Skin of body (tissue), 1 donor: ENCODE measurements at regions not wholly inside any gene's neighbourhood (a gene's known extent, or its start where the extent isn't known, plus 50 kb on each side); places are given as distances from the start of the nearest gene placed in this dataset.
"Not testable (repeated sequence)": the region's sequence is repeated elsewhere in the genome, so short reads cannot be mapped to it uniquely, and the experiment has no call there.

ENCODE experiments used
- DNase-seq: peaks from one replicate; lab custom pipeline; 2025; lab: John Stamatoyannopoulos, UW

DNA sequence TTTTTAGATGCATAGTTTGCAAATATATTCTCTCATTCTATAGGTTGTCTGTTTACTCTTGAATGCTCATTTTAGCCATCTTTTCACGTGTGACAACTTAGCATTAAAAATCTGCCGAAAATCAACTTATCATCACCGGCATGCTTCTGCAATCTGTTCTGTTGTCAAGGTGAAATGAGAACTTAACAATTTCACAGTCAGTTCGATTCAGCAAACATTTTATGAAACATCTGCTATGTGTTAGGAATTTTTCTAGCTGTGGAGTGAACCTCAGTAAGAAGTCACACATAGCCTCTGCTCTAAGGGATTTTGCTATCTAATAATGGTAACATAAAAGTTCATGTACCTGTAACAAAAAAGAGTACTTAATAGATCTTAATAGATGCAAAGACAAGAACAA is 256.1 kb downstream of the ZWINT start:
- no peak for DNase-seq

DNA sequence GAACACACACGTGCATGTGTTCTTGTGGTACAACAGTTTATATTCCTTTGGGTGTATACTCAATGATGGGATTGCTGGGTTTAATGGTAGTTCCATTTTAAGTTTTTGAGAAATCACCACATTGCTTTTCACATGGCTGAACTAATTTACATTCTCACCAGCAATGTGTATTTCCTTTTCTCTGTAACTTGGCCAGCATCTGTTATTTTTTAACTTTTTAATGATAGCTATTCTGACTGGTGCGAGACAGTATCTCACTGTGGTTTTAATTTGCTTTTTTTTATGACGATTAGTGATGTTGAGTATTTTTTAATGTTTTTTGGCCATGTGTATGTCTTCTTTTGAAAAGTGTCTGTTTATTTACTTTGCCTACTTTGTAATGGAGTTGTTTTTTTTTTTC is 256.6 kb downstream of the ZWINT start:
- no peak for DNase-seq

DNA sequence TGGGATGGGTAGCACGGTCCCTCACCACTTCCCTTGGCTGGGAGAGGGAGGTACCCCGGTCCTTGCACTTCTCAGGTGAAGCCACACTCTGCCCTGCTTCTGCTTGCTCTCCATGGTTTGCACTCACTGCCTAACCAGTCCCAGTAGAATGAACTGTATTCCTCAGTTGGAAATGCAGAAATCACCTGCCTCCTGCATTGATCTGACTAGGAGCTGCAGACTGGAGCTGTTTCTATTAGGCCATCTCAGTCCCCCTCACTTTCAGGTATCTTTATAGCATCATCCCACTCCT is 264.9 kb downstream of the ZWINT start:
- no peak for DNase-seq

DNA sequence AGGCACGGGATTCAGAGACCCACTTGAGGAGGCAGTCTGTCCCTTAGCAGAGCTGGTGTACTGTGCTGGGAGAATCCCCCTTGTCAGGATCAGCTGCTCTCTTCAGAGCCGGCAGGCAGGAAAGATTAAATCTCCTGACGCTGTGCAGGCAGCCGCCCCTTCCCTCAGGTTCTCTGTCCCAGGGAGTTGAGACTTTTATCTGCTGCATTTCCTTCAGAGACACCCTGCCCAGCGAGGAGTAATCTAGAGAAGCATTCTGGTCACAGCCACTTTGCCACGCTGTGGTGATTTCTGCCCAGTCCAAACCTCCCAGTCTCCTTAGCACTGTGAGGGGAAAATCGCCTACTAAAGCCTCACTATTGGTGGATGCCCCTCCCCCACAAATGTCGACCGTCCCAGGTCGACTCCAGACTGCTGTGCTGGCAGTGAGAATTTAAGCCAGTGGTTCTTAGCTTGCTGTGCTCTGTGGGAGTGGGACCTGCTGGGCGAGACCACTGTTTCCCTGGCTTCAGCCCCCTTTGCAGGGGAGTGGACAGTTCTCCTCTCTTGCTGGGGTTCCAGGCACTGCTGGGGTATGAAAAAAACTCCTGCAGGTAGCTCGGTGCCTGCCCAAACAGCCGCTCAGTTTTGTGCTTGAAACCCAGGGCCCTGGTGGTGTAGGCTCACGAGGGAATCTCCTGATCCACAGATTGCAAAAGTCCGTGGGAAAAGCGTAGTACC is 265.4 kb downstream of the ZWINT start:
- no peak for DNase-seq

DNA sequence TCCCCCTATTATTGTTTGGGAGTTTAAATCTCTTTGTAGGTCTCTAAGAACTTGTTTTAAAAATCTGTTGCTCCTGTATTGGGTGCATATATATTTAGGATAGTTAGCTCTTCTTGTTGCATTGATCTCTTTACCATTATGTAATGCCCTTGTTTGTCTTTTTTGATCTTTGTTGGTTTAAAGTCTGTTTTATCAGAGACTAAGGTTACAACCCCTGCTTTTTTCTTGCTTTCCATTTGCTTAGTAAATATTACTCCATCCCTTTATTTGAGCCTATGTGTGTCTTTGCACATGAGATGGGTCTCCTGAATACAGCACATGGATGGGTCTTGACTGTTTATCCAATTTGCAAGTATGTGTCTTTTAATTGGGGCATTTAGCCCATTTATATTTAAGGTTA is 267.4 kb downstream of the ZWINT start:
- DNase-seq, result not testable (repeated sequence)

DNA sequence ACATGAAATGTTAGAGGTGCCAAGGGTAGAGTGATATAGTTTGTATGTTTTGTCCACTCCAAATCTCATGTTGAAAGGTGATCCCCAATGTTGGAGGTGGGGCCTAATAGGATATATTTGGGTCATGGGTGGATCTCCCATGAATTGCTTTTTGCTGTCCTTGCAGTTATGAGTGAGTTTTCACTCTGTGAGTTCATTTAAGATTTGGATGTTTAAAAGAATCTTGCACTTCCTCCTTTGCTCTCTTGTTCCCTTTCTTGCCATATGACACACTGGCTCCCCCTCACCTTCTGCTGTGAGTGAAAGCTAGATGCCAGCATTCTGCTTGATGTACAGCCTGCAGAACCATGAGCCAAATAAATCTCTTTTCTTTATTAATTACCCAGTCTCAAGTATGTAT is 269.2 kb downstream of the ZWINT start:
- DNase-seq, result no peak

DNA sequence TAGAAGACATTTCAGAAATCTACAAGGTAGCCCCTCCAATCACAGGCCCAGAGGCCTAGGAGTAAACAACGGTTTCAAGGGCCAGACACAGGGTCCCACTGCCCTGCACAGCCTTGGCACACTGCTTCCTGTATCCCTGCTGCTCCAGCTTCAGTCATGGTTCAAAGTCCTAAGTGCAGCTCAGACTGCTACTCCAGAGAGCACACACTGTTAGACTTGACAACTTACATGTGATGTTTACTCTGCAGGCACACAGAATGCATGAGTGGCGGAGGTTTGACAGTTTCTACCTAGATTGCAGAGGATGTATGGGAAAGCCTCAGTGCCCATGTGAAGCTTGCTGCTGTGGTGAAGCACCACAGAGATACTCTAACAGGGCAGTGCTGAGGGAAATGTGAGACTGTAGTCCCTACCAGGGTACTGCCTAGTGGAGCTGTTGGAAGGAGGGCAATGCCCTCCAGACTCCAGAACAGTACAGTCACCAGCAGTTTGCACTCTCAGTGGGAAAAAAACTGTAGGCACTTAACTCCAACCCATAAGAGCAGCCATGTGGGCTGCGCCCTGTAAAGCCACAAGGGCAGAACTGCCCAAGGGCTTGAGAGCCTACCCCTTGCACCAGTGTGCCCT is 270.0 kb downstream of the ZWINT start:
- no peak for DNase-seq

DNA sequence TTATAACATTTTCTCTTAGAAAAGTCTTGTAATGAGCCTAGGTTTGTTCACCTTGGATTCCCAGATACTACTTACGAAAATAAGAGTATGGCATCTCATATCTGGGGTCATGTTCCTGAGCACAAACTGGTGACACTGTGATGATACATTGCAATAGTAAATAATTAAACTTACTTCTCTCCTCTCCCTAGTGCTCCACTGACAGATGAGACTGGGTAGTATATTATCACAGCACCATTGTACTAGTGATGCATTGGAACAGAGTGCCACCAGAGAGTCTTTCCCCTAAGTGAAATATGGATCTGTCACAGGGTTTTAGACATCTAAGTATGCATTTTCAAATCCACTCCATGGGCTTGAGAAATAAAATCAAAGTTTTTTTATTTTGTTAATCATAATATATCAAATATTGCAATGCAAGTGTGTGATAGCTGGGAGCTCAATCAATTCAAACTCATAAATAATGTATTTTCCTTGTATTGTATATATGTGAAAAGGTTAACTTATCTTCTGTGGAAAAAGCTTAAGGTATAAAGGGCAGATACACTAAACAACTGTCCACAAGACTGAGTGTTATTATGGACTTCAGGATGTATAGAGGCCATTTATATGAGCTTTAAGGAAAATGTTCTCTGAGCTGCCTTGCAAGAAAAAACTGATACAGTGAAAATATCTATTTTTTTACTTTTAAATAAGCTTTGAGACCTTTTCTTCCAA is 275.5 kb downstream of the ZWINT start:
- DNase-seq, result no peak

DNA sequence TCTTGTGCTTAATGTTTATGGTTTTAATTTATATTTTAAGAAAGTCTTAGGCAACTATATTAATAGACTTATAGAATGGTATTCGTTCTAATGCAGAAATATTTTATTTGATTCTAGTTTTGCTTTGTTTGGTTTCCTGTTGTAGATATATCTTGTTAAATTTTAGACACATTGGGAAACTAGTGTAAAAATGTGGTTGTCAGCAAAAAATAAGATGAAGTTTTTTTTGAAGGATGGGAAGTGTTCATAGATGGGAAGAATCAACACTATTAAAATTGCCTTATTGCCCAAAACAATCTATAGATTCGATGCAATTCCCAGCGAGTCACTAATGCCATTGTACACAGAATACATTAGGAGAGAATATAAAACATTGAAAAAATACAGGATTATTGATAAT is 278.9 kb downstream of the ZWINT start:
- DNase-seq, result no peak

DNA sequence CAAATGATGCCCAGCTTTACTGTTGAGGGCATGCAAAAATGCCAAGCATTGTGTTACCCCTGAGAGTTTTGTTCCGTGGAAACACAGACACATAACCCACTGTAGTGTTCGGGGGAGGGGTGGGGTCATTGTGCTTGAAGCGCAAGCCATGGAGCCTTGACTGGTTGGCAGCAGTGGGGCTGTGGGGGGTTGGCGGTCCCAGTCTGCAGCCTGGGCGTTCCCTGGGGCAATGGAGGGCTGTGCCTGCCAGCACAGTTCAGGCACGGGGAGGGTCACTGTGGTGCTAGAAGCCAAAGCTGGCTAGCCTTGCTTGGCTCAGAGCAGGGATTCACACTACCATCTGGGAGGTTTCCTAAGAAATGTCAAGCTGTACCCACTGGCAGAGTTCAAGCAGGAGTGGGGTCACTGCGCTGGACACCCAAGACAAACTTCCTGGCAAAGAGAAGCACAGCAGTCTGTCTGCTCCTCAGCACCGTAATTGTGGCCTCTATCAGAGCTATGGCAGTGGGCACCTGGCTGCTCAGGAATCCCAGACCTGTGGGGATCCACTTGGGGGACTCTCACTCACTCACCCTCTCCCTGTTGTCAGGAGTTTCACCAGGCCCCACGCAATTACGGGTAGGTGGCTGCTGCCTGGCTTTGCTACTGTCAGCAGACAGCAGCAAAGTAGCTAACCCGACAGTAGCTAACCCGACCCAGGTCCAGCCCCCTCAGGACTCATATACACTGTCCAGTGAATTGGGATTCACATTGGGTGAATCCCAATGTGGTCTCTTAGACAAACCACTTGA is 292.4 kb downstream of the ZWINT start:
- no peak for DNase-seq

DNA sequence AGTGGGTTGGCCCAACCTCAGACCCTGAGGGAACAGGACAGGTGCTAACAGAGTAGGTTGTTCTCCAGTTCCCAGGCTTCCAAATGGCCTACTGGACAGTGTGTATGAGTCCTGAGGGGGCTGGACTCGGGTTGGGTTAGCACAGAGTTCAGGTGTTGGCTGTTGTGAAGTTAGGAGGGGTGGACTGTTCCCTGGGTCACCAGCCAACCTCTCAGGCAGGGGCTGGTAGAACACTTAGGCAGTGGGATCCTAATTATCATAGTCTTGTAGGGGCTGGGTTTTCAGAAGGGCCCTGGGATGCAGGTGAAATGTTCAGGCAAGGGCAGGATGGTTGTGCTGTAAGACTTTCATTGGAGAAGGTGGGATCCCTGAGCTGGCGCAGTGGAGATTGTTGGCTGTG is 293.0 kb downstream of the ZWINT start:
- no peak for DNase-seq

DNA sequence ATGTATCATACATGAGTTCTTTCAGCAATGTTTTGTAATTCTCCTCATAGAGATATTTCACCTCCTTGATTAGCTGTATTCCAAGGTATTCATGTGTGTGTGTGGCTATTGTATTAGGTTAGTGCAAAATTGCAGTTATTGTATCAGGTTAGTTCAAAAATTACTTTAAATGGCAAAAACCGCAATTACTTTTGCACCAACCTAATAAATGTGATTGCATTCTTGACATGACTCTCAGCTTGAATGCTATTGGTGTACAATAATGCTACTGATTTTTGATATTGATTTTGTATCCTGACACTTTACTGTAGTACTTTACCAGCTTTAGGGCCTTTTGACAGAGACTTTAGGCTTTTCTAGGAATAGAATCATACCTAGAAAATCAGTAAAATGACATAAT is 297.4 kb downstream of the ZWINT start:
- DNase-seq, result no peak

DNA sequence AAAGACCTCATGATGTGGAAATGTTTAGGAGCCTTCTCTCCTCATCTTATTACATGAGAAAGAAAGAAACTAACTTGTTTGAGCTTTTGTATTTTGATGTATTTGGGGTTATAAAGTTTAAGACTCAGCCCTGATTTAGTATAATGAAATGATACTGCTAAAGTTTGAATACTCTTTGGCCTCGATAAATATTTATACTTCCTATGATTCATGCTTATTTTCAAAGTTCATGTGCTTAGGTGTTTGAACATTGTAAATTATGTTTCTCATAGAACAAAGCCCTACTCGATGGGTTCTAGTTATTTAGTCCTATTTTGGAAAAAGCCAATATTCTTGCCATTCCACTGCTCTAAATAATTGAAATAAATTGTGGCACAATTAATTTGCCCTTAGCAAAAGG is 303.2 kb downstream of the ZWINT start:
- DNase-seq, result no peak

DNA sequence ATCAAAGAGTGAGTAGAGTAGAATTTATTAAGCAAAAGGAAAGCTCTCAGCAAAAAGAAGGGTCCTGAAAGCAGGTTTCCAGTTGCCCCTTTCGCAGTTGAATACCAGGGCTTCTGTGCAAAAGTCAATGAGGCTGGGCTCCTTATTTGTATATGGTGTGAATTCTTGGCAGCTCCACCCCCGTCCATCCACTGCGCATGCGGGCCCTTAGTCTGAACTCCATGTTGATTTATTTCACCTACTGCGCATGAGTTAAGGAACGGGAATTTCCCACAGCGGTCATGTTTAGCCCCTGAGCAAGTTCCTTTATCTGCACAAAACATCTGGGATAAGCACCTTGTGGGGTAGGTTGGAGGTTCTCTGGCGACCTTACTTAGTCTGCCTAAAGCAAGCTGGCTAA is 325.6 kb downstream of the ZWINT start:
- no peak for DNase-seq

DNA sequence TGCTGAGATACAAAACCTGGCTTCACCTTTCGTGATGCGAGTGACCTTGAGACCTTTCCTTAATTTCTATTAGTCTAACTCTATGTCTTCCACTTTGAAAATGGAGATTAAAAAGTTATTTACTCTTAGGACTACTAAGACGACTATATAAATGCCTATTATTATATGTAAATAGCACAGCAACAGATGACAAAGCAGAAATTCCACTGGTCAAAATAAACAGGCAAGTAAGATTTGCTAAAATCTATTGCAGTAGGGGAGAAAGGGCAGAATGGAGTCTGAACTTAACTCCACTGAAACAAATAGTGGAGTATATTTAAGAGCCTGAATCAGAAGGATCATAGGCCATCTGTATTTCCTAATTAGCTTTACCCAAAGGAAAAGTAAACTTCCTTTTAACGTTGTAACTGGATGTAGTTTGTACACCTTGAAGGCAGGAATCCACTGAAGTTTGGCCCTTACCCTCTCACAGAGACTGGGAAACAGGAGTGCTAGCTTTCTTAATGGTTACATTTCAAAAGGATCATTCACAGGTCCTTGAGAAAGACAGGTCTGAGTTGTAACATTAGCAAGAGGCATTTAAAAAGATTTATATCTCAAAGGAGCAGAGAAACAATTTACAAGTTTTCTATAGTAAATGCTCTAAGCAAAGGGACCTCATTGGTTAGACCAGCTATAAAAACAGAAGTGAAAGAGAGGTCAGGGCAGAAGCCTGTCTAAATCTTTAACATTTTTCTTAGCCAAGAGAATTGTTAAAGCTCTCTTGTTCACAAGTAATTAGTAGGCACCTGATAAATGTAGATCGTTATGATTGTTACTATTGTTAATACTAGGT is 332.5 kb downstream of the ZWINT start:
- DNase-seq, result no peak

DNA sequence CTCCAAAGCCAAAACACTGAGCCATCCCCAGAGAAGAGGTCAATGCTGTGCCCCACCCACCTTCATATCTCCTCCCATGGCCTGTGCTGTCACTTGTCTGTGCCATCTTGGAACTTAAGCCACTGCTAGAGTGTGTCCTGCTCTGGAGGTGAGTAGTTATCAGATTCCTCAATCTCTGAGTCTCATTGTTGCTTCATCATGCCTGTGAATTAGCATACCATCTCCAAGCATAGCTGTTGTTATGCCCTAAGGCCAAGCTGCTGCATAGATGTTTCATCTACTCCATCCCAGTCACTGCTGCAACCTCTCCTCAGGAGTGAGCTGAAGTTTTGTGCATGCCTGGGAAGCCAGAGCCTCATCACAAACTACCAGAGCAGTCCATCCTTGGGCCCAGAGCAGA is 349.0 kb downstream of the ZWINT start:
- DNase-seq, result no peak

DNA sequence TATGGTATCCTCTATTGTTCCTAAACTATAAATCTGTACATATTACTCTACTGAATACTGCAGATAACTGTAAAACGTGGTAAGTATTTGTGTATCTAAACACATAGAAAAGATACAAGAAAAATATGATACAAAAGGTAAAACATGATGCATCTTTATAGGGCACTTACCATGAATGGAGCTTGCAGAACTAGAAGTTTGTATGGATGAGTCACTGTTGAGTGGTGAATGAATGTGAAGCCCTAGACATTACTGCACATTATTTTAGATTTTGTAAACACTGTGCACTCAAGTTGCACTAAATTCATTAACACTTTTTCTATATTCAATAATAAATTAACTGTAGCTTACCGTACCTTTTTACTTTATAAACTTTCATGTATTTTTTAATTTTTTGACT is 357.5 kb downstream of the ZWINT start:
- no peak for DNase-seq

DNA sequence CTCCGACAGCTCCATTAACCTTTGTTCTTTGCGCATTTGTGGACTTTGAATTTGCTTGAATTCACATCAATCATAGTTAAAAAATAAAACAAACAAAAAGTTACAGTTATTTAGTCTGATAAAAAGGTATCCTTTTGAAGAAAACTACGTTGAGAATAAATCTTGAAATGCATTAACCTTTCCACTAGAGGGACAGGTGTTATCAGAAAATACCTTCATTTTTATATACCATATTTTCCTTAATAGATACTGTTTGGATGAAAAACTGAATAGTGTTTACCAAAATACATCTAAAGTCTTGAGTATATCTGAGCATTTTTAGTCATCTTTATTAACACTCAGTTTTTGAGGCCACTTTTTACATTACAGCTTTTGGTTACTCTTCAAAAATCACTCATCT is 371.9 kb downstream of the ZWINT start:
- no peak for DNase-seq

DNA sequence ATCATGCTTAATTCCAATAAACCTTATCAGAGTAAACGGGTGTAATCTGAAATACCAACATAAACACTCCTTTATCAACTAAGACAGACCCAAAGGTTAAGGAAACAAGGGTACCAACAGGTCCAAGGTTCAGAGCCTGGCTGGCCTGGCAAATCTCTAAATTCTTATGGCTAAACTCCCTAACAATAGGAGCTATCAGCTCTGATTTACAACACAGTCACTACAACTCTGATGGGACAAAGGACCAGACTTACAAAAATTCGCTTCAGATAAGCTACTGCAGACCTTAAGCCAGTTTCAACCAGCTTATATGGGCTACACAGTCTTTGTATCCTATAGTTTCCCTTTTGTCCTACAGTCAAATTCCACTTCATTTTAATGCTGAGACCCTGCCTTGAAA is 381.9 kb downstream of the ZWINT start:
- DNase-seq, result no peak

DNA sequence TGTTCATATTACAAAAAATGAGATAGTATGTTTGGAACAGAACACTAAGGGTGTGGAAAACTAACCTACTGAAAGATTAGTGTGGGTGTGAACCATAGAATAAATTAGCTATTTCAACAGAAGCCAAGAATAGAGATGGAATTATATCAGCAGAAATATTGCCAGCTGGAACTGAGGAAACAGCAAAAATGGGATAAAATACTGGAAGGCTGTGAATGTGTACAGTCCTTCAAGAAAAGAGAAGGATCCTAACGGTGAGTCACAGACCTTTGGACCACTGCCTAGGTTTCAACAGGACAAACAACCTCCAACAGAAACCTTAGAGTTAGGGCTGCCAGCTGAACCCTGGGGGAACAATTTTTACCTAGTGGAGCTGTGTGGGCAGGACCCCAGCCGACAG is 395.0 kb downstream of the ZWINT start:
- no peak for DNase-seq

DNA sequence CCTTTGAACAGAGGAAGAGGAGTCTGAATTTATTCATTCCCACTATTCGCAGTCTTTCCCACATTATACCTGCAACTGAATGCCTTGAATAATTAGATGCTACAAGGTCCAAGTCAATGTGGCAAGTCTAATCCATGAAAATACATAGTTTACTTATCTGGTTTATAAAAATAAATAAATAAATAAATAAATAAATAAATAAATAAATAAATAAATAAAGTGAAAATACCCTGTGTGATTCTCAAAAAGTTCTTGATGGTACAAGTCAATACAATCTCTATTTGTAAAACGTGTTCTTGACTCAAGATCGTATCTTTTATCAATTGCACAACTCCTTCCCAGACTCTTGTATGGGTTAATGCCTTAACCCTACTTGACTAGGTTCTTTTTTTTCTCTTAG is 417.7 kb downstream of the ZWINT start:
- no peak for DNase-seq
